ENCODE measurements at regions not wholly inside any gene's neighbourhood (a gene's known extent, or its start where the extent isn't known, plus 50 kb on each side); places are given as distances from the start of the nearest gene placed in this dataset.

DNA sequence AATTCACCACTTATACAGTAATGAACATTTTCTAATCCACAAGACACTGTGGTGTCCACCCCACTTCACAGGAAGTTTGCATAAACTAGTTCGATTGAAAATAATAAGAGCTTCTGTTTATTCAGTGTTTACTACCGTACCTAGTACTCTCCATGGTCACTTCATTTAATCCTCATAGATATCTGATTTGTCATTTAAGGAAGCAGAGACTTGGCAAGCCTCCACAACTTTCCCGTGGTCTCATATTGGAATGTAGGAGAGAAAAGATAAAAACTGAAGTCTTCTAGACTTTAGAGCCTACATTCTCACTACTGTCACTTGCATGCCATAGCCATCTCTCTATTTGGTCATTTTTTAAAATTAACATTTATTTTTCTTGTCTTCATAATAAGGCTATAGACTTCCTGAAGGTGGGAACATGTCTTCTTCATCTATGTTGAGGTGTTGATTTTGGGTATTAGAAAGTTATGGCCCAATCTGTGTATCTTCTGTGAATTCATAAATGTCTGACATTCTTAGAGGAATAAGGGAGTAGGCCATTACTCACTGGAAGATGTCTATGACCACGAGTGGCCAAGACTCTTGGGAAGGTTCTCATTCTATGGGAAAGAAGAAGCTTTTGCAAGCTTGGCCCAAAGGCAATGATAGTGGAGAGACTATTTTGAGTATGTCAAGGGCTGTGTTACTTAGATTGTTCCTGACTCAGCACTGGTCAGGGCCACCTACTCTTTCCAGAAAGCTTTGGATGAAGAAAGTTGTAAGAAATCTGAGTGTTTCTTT lies 423.7 kb downstream of the LRIG3 start:
- DNase-seq = no peak

DNA sequence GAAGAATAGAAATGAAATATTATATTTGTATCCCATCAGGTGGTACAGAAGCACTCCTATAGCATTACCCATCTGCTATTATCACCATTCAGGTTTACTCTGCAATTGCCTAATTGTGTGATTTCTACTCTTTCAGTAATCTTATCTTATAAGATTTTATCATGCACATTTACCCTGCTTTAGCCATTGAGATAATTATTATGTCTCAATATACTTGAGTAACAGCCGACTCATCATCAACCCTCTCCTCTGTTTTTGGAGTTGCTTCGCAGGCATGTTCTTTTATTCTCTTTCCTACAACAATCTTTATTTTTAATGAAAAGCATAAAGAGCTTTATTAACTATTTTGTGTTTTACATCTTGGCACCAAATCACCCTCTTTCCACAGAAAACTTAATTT lies 419.9 kb downstream of the LRIG3 start:
- DNase-seq = no peak

DNA sequence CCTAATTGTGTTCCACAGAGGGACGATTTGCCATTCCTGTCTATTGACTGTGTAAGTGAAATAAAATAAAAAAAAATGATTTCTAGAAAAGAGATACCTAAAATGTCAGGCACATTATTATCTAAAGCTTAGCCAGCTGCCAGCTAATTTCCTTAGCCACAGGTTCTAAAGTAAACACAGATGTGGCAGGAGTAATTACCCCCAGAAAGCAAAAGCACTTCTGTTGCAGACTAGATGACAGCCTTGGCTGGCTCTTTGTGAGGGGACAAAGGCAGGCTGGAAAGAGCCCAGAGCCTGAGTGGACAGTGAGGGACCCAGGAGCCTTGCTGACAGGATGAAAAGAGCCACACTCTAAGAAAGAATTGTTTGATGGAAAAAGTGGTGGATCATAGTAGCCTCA lies 418.1 kb downstream of the LRIG3 start:
- DNase-seq = no peak

DNA sequence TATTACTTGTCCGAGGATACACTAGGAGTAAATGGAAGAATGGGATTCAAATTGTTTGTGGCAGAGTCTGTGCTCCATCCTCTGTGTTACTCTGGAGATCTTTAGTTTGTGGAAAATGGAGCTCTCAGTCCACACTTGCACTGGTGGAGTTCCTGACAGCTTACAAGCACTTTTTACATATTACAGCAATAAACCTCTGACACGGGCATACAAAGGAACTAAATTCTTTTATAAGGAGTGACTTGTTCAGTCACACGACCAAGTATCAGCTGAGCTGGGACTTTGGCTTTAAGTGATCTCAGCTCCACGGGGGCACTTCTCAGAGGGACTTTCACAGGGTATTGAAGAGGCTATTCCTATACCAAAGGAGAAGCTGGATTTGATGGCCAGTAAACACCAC lies 417.5 kb downstream of the LRIG3 start:
- DNase-seq = no peak

DNA sequence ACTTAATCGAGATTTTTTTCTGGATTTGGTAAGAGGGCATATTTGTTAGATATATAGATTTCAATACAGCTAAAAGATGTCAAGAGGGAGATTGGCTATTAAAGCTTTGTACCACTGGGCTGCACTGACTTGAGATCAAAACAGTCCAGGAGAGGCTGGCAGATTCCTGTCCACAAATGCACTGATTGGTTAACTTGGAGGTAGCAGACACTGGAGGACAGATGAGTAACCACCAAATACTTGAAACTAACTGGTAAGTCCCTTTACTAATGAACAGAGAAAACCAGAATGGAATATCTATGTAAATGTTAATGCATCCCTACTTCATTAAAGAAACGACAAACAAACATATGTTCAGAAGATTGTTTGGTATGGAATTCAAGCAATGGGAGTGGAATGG lies 416.6 kb downstream of the LRIG3 start:
- no peak for DNase-seq

DNA sequence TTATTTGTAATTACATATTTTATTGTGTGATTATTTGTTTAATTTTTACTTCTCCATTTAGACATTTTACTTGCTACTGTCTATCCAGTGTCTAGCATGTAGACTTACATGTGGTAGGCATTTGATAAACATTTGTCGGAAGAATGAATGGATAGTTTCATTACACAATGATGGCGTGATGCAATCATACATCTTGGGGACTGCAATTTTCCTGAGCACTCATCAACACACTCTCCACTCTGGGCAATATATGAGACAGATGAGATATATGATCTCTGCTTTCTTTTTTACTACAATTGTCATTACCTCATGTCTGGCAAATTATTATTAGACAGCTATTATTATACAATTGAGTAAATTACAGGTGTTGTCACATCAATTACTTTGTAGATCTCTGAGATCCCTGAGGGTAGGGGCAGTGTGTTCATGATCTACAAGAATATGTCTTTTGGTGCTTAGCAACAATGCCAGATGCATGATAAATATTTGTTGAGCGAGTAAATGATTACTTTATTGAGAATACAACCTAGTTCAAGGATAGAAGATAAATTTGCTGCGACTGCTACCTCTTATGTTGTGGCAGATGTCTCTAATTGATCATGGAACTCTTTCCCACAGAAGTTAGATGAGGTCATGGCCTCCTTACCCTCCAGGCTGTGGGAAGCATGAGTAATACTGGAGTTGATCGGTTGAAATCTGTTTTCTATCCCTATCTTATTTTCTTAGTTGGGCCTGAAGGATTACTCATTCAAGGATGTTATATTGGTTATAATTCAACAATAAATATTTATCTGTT lies 416.0 kb downstream of the LRIG3 start:
- DNase-seq = no peak

DNA sequence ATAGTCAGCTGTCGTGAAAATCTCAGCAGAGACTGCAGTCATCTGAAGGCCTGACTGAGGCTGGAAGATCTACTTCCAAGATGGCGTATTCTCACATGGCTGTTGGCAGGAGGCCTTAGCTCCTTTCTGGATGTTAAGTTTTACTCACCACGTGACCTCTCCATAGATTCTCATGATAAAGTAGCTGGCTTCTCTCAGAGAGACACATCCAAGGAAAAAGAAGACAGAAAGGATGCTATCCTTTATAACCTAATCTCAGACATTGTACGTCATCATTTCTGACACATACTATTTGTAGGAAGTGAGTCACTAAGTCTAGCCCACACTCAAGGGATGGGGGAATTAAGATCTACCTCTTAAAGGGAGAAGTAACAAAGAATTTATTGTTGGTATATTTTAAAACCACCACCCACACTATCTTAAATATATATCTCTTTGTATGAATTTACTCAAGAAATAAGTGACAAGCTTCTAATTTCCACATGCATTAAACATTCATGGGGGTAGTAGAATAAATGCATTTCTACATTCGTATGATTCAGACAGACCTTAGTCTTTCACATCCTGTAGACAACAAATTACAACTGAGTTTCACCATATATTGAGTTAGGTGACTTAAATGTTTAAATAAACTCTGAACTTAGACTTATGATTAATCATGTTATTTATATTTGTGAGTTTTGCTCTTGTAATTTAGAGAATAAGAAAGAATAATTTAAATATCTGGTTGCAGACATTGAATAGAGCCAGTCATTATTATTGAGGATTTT lies 411.0 kb downstream of the LRIG3 start:
- no peak for DNase-seq

DNA sequence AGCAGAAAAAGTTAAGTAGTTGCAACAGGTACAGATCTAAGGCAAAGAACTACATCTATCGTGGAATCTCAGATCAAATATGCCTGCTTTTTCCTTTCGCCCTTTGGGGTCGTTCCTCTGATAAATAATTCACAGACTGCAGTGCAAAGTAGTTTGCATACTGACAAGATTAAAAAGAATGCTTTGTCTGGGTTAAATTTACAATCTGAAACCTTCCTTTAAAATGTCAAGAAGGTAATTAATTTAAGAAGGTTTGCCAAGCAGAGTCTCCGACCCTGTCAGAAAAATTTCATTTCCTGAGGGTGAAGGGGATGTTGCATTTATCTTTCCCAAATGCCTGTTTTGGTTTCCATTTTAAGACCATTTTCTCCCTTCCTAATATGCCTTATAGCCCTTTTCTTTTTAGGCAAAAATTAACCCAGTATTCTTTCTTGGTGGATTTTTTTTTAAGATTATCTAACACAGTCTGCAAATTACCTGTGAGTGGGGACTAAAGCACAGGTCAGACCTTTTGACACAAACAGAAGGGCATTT lies 406.9 kb downstream of the LRIG3 start:
- no peak for DNase-seq

DNA sequence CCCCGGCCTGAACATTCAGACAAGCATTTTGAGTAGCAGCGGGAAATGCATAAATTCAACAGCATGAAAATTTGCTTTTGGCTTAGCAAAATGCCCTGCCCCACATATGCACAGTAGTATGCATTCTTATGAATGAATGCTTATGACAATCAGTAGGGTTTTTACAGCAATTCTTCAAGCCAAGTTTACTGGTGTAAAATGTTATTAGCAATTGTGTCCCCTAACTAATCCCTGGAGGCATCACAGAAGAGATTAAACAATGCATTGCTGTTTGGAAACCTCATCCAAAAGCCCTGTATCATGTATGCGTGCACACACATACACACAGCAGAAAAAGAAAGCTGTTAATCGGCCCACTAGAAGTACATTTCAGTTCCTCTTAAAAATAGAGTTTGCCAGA lies 406.5 kb downstream of the LRIG3 start:
- DNase-seq = no peak

DNA sequence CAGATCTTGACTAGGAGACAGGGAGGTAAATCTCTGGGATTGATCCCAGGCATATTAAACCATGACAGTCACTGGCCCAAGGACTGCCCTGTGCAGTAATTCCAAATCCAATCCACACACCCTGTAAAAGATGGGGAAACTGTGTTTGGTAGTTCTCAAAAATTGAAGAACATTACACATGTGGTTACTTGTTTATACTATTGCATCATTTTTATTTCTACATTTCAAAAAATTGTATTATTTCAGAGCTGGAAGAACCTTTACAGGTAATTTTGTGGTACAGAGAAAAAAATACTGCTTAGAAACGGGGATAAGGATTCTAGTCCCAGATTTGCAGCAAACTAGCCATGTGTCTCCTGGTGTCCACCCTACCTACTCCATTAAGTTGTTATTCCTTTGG lies 400.5 kb downstream of the LRIG3 start:
- no peak for DNase-seq

DNA sequence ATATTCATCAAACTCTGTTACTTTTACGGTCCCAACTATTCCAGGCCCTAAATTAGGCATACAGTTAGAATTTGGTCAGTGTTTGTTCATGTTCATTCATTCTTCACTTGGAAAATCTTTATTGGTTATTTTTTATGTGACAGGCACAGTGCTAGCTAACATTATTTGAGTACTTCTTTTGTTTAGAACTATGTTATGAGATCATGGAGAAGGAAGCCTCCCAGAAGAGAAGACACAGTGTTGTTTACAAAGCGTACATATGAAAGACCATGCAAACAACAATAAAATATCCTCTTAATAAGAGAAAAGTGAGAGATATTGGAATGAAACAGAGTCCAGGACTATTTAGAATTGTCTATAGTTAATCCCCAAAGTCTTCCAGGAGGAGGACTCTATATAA lies 399.2 kb downstream of the LRIG3 start:
- no peak for DNase-seq

DNA sequence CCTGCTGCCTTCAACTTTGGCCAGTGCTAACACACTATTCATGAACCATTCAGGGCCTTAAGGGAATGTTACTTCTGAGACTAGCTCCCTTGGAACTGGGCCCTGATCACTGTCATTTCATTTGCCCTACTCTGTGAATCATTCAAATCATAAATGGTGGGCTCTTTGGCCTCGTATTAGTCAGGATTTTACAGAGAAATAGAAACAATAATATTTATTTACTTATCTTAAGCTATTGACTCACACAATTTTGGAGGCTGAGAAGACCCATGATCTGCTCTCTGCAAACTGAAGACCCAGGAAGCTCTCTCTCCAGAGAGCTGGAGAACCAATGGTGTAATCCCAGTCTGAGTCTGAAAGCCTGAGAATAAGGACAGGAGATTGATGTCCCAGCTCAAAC lies 398.5 kb downstream of the LRIG3 start:
- no peak for DNase-seq

DNA sequence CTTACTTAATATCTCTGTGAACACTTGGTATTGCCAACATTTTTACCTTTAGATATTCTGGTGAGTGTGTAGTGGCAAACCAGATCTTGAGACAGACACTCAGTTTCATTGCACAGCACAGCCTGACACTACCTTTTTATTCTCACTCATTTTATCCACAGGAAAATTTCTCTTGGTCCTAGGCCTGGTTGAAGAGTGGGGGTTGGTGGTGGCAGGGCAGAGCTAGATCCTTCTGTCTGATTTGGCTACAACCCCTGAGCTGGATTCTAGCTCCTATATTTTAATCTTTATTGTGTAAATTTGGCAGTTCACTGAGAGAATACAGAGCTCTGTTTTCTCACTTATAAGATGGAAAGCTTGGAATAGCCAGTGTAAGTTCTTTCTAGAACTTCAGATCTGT lies 396.9 kb downstream of the LRIG3 start:
- no peak for DNase-seq

DNA sequence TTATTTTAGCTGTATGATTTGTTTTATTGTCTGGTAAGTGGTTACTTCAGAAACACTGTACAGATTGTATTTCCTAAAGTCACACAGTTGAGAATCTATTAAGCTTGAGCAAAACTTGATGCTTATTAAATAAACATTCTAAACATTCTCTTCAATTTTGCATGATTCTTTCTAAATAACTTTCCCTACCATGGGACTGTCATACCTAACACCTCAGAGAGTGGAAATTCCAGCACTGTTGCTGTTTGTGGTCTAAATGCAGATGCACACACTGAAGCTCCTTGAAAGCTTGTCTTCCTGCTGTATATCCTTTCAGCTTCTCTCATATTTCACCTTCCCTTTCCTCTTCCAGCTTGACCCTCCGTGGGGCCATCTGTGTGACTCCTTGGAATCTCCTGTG lies 392.0 kb downstream of the LRIG3 start:
- no peak for DNase-seq

DNA sequence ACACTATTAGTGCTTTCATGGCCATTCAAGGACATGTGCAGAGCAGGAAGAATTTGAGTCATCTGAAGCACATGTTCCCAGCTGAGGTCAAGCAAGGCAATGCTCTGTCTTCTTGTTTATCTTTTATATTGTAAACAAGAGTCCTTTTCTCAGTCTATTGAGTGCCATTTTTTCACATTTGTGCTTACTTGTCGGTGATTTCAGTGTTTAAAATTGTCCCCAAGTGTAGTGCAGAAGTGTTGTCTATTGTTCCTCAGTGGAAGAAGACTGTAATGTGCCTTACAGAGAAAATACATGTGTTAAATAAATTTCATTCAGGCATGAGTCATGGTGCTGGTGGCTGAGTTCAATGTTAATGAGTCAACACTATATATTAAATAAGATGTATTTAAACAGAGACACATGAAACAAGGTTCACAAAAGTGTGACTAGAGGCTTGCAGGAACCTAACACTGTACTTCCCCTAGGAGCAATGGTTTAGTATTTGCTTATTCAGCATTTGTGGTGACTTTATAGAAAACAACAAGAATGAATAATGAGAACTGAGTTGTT lies 391.1 kb downstream of the LRIG3 start:
- no peak for DNase-seq

DNA sequence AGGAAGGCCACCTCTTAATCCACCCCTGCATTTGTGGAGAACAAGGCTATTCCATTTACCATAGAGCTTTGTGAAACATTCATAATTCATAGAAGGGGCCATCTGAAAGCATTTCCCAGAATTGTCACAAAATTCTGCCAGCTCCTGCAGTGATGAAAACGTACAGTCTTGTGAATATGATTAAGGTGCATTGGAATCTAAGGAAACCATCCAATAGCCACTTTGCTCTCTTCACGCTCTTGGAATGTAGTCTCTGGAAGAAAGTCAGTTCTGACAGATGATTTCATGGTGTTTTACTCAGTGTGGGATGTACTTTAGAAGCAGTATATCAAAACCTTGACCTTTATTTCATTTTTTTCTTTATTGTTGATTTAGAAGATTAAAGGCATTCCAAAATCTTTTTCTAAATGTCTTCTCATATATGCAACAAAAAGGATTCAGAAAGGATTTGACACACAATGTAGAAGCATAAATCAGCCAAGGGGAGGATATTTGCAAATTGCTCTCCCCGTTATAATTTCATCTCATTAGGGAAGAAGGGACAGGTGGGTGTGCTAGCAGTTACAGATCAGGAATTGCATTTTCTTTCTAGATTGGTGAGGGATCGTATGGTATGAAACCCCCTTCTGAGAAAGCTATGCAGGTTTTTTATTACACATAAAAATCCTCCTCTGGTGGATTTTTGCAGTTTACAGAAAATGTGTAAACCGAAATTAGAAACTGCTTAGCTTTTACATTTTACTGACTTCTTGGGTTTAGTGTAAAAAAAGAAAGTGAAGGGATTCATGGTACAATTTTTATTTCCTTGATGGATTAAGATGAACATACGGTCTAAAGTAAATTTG lies 390.2 kb downstream of the LRIG3 start:
- DNase-seq = no peak

DNA sequence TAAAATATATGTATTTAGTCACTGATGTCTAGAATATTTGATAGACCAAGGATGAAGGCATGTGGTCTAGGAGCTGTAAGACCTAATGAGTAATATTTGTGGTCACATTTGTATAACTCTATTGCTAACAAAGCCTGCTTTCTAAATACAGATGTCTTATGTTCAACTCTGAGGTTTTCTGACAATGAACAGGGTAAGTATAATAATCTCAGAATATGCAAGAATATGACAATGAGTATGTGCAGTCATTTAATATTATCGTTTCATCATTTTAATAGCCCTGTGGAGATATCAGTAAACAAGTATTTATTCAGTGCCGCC lies 389.6 kb downstream of the LRIG3 start:
- no peak for DNase-seq

DNA sequence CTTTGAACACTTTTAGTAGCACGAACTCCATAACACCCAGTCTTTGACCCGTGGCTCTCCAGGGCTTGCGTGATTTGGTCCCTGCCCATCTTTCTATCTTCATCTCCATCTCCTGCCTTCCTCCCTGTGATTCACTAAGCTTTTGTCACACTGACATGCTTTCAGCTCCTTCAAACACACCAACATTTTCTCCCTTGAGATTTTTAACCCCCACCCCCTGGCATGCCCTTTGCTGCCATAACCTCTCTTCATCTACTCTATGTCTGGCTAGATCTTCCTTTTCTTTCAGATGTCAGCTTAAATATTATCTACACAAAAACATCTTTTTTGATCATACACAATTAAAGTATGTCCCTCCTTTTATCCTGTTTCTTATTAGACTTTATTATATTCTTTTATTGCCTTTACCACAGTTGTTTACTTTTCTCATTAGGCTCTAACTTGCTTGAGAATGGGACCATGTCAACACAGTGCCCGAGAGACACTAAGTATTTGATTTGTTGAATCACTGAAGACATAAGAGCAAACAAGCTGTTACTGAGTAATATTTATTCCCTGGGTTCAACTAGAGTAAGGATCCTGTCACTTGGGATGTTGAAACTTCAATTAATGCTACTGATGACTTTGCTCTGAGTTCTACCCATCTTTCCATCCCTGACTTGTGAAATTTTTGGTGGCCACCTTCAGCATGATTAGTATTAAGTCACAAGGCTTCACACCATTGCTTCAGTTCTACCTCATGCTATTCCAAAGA lies 387.3 kb downstream of the LRIG3 start:
- no peak for DNase-seq

DNA sequence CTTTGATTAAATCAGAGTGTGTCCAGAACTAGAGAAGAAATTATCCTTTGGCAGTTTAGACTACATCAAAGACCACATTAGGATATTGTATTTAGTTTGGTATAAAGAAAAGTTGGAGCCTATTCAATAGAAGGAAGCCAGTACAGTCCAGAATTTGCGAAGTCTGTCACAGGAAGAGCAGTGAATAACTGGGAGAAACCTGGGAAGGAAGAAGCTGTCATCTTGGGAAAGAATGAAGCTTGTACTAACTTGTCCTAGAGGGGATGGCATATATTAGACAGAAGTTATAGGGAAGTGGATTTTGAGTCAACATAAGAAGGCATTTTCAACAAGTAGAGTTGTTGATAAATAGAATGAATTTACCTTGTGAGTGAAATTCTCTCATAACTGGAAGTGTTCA lies 386.7 kb downstream of the LRIG3 start:
- DNase-seq = no peak

DNA sequence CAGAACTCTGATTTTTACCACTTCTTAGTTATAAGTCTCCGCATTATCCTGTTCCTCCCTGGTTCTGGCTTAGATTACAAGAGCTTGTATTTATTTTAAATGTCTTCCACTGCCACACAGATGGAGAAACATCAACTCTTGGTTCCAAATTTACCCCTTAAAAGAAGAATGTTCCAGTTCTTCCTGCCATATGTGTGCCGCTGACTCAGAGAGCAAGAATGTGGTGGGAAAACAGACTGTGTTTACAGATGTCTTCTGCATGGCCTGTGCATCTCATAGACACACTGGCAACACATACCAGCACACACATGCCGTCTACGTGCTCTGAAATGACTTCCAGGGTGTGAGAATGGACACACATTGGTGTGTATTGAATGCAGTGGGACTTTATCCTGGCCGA lies 383.0 kb downstream of the LRIG3 start:
- no peak for DNase-seq

DNA sequence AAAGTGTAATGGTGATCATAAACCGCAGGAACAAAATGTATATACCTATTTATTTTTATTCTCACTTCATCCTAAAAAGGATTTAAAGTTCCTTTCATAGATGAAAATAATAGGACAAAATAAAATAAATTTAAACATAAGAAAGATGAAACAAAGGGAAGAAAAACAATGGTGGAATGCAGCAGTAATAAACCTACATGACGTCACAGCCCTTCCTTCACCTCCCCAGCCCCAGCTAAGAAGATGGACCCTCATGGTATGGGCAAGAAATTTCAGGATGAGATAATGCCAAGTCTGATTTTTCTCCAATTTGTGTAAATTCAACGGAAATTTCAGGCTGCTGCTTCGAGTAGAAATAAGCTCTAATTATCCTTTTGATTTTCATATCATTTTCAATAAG lies 381.0 kb downstream of the LRIG3 start:
- no peak for DNase-seq
